ENCODE measurements at regions not wholly inside any gene's neighbourhood (a gene's known extent, or its start where the extent isn't known, plus 50 kb on each side); places are given as distances from the start of the nearest gene placed in this dataset.

GRCh38 chr2:122251566-122251965, 496.1 kb downstream of the TSN start:
- Histone ChIP-seq H3K27me3 (ENCODE audit: control insufficient read depth, insufficient read depth, low read length) (no peaks in the 10 kb centered on the region), H3K27ac (ENCODE audit: low read depth, low read length) (no peak overlapping the region), H3K9me3 (ENCODE audit: control insufficient read depth, insufficient read depth, low read length) (no peaks in the 10 kb centered on the region), H3K4me3 (ENCODE audit: low read depth, low read length) (no peak overlapping the region)
- no peak for DNase-seq (ENCODE audit: low read depth, low spot score)
- TF ChIP-seq CTCF (IDR thresholded peaks at IDR 0.05; ENCODE audit: low read depth, low read length), result no peak
- ChIA-PET CTCF (no interaction called here), POLR2A (no interaction called here)

- POLR2A ChIA-PET, result no interaction called here
- H3K9me3 ChIP-seq (ENCODE audit: control insufficient read depth, insufficient read depth, low read length), result no peaks in the 10 kb centered on the region
- H3K27me3 ChIP-seq (ENCODE audit: control insufficient read depth, insufficient read depth, low read length), result no peaks in the 10 kb centered on the region
- H3K4me3 ChIP-seq (ENCODE audit: low read depth, low read length), result no peak overlapping the region
- H3K27ac ChIP-seq (ENCODE audit: low read depth, low read length), result no peak overlapping the region
- TF ChIP-seq CTCF (IDR thresholded peaks at IDR 0.05; ENCODE audit: low read depth, low read length), result no peak
- no peak for DNase-seq (ENCODE audit: low read depth, low spot score)
- CTCF ChIA-PET, result no interaction called here
Measured at GRCh38 chr2:122255924-122256323, 500.5 kb downstream of the TSN start.

GRCh38 chr2:122261911-122262310, 506.5 kb downstream of the TSN start:
- H3K4me3 ChIP-seq (ENCODE audit: low read depth, low read length), result no peak overlapping the region
- no peaks in the 10 kb centered on the region for H3K9me3 ChIP-seq (ENCODE audit: control insufficient read depth, insufficient read depth, low read length)
- TF ChIP-seq CTCF (IDR thresholded peaks at IDR 0.05; ENCODE audit: low read depth, low read length), result no peak
- H3K27ac ChIP-seq (ENCODE audit: low read depth, low read length), result no peak overlapping the region
- ChIA-PET CTCF (no interaction called here), POLR2A (no interaction called here)
- no peaks in the 10 kb centered on the region for H3K27me3 ChIP-seq (ENCODE audit: control insufficient read depth, insufficient read depth, low read length)
- DNase-seq (ENCODE audit: low read depth, low spot score), result no peak

GRCh38 chr2:122263746-122264145, 508.3 kb downstream of the TSN start:
- Histone ChIP-seq H3K9me3 (ENCODE audit: control insufficient read depth, insufficient read depth, low read length) (no peaks in the 10 kb centered on the region), H3K4me3 (ENCODE audit: low read depth, low read length) (no peak overlapping the region), H3K27me3 (ENCODE audit: control insufficient read depth, insufficient read depth, low read length) (no peaks in the 10 kb centered on the region), H3K27ac (ENCODE audit: low read depth, low read length) (no peak overlapping the region)
- no peak for DNase-seq (ENCODE audit: low read depth, low spot score)
- ChIA-PET CTCF (no interaction called here), POLR2A (no interaction called here)
- TF ChIP-seq CTCF (IDR thresholded peaks at IDR 0.05; ENCODE audit: low read depth, low read length), result no peak

GRCh38 chr2:122266636-122267035, 511.2 kb downstream of the TSN start:
- H3K9me3 ChIP-seq (ENCODE audit: control insufficient read depth, insufficient read depth, low read length), result peaks cover 3% of the 10 kb centered on the region; the same call in 1 of the 2 replicates
- POLR2A ChIA-PET, result no interaction called here
- no peak overlapping the region for H3K27ac ChIP-seq (ENCODE audit: low read depth, low read length)
- CTCF ChIA-PET, result no interaction called here
- DNase-seq (ENCODE audit: low read depth, low spot score), result no peak
- H3K27me3 ChIP-seq (ENCODE audit: control insufficient read depth, insufficient read depth, low read length), result no peaks in the 10 kb centered on the region
- no peak overlapping the region for H3K4me3 ChIP-seq (ENCODE audit: low read depth, low read length)
- no peak for TF ChIP-seq CTCF (IDR thresholded peaks at IDR 0.05; ENCODE audit: low read depth, low read length)
